Stomach (tissue), 4 donors: ENCODE measurements at regions not wholly inside any gene's neighbourhood (a gene's known extent, or its start where the extent isn't known, plus 50 kb on each side); places are given as distances from the start of the nearest gene placed in this dataset.

Experiments
- EP300 ChIP-seq: sonication (generic); formaldehyde crosslinking; IDR thresholded peaks from one replicate; pipeline ENCODE4 v1.6.1; 2017; ENCODE audit warnings: antibody characterized with exemption
- TF ChIP-seq, protein P1 (sequence below), 7 experiments: fragments of 450-650 bp in 4 of 7; fragments of 200-600 bp in 3 of 7; sonication (generic) in 3 of 7; IDR thresholded peaks; one replicate each; pipeline ENCODE4 v1.5.1; 2016 to 2019; ENCODE audit warnings: antibody characterized with exemption in 7 of 7, control low read depth in 2 of 7, mild to moderate bottlenecking in 1 of 7

DNA sequence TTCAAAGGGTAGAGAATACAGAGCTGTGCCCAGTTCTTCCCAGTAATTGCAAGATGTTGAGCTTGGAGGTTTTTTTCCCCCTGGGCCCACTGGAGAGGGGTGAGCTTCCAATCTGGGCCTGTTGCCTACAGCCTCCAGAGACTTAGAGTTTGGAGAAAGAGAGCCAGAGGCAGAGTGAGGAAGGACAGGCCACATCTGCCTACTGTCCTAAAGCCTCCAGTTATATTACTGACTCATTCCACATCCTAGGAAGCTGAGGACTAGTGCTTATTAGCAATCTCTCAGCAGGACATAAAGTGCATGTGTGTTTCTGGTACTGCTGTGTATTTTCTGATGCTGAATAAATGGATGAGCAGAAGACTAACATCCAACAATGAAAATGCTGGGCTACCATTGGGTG, 181.0 kb upstream of the MAMLD1 start:
- TF ChIP-seq, protein P1, sequence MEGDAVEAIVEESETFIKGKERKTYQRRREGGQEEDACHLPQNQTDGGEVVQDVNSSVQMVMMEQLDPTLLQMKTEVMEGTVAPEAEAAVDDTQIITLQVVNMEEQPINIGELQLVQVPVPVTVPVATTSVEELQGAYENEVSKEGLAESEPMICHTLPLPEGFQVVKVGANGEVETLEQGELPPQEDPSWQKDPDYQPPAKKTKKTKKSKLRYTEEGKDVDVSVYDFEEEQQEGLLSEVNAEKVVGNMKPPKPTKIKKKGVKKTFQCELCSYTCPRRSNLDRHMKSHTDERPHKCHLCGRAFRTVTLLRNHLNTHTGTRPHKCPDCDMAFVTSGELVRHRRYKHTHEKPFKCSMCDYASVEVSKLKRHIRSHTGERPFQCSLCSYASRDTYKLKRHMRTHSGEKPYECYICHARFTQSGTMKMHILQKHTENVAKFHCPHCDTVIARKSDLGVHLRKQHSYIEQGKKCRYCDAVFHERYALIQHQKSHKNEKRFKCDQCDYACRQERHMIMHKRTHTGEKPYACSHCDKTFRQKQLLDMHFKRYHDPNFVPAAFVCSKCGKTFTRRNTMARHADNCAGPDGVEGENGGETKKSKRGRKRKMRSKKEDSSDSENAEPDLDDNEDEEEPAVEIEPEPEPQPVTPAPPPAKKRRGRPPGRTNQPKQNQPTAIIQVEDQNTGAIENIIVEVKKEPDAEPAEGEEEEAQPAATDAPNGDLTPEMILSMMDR (IDR thresholded peaks at IDR 0.05): no peak
- no peak for TF ChIP-seq EP300
